DMS153 treated with DMSO at 0.1 percent for 48 hours (cell line): ENCODE measurements at regions not wholly inside any gene's neighbourhood (a gene's known extent, or its start where the extent isn't known, plus 50 kb on each side); places are given as distances from the start of the nearest gene placed in this dataset.

Source experiments
- DNase-seq: peaks from one replicate; lab custom pipeline; 2025; ENCODE audit not compliant: unreplicated experiment; lab: John Stamatoyannopoulos, UW

DNA sequence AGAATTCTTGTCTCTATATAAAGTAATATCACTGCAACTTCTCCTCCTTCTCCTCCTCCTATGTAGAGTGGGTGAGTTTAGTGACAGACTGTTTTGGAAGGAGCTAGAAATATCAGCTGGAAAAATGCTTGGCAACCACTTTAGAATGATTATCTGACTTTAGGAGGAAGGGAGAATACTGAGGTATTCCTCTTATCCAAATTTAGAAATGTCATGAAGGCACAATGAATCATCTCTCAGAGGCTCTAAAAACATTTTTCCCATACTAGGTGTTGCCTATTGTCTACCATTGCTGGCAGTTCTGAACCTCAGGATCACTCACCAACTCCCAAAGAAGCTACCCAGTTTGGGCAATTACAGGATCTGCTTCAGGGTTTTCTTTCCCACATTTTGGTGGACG, 306.6 kb upstream of the ATP2B1 start:
- DNase-seq: no peak

DNA sequence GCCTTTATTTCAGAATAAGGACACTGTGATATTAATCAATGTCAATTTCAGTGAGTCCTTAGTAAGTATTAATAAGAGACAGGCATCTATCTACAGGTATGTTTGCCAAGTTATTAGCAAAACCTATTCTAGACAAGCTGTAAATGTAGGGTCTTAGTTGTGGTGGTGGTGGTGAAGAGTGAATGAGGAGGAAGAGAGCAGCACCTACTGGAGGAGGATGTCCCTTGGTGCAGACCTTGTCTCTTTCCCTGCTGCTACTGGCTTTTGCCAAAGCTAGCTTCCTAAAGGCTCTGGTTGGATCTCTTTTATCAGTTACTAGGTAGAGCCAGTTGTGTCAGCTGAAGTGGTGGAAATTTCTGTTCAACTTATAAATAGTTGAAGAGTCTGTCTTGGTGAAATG, 304.8 kb upstream of the ATP2B1 start:
- no peak for DNase-seq

DNA sequence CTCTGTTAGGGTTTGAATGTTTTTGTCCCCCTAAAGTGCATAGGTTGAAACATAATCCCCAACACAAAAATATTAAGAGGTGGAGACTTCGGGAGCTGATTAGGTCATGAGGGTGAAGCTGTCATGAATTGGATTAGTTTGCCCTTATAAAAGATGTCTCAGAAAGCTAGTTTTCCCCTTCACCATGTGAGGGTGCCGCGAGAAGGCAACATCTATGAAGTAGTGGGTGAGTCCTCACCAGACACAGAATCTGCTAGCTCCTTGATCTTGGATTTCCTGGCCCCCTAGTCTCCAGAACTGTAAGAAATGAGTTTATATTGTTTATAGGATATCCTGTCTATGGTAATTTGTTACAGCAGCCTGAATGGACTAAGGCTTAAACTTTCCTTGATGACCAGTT, 301.5 kb upstream of the ATP2B1 start:
- no peak for DNase-seq

DNA sequence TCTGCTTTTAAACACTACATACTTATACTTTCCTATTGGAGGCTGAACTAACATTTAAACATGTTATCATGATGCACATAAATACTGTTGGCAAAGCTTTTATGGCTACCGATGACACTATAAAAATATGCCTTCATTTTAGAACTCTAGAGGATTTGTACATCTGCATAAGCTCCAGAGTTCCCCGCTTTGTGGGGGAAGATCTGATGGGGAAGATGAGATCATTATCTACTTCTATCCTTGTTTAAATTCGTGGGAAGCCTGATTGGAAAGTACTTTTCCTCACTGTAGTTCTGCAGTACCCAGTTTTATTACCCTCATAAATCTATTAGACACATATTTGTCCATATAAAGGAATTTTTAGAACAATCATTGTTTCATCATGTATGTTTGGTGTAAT, 299.6 kb upstream of the ATP2B1 start:
- no peak for DNase-seq

DNA sequence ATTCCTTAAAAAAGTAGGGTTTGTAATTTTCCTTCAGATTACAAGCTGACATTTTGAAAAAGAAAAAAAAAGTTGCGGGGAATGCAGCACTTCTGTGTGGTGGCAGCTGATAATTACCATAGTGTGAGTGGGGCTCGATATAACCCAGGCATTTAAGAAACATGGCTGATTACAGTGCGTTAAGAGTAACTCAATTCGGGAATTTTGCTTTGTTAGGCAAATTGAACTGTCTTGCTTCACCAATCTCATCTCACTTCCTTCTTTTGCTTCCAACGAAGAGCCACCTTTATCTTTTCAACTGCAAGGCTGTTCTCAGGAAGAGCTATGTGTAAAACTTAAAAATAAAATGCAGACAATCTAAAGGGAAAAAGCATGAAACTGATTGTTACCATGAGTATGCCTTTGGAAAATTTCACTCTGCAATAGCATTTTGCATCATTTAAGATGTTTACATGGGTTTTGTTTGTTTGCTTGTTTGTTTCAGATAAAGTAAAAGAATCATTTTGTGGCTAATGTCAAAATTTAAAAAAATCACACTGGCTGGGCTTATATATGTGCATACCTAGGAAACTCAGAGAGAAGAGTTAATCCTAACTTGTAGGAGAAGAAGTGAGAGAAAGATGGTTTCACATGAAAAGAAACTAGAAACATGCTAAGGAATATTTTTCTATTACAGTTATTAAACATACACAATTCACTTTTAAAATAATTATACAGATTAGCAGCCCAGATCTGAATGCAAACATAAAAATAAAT, 295.9 kb upstream of the ATP2B1 start:
- no peak for DNase-seq

DNA sequence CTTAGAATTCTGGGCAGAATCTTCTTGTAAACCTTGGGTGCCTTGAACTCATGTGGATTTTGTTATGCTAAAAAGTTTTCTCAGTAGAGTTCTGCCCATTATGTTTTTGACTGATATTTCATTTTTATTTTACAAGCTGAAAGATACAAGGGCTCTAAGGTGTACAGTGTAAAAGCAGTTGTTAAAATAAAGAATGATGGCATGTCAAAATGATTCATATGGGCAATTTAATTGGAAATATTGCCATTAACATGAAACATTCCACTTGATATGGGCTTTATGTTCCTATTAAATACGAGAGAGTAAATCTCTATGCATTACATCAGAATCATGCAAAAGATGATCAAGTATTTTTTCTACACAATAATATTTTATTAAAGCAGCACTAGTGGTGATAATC, 295.1 kb upstream of the ATP2B1 start:
- DNase-seq: no peak

DNA sequence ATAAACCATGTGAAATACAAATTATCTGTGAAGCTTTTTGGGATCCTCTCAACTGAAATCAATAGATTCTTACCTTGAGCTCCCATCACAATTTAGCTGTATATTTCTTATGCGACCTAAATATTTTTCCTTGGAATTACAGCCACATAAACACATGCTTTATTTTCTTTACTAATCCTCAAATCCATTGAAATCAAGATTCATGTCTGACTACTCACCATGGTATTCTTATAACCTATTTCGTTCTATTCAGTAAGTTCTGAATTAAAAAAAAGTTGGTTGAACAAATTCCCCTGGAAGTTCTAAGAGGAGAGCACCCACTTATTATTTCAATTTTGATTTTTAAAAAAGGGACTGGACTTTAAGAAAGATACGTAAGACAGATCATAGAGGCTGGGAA, 292.1 kb upstream of the ATP2B1 start:
- no peak for DNase-seq

DNA sequence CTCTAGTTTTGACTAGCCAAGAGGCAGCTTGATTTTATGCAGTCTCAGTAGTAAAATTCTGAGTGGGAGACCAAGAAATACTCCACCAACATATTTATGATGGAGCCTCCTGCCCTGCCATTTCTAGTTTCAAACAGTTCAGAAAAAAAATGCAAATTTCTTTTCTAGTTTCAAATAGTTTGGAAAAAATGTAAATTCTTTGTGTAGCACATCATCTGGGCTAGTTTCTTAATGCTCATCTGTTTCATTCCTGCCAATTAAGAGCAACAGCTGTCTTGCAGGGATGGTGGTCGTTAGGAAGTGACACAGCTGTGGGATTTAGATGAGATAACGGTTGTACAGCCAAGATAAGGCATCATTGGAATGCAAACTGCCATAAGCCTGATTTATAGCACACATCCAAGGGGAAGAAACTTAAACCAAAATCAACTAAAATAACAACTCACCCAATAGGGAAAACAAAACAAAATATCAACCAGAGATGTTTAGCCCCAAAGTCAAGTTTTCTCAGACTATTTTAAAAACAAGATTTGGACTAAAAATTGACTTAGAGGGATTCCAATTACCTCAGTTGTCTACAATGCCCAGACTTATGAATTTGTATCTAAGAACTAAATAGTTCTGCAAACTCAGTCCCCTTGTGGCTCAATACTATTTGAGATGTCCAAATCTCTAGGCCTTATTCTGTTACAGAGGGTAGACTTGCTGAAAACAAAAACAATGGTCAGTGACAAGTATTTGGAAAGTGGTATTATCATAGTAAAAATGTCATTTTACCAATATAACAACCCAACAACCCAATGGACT, 291.3 kb upstream of the ATP2B1 start:
- DNase-seq: no peak

DNA sequence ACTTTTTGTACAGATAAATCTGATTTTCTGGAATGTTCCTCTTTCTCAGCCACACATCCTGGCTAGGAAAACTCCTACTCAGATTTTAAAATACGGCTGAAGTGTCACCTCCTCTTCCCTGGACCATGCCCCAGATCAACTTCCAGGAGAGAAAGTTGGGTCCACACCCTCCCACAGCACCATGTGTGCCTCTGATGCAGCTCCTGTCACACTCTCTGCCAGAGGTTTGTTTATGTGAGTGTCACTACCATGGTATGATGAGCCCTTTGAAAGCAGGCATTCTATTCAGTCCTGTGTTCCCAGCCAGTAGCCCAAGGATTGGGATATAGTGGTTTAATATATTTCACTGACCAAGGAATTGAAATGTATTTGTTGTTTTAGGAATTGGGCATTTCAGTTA, 287.2 kb upstream of the ATP2B1 start:
- no peak for DNase-seq

DNA sequence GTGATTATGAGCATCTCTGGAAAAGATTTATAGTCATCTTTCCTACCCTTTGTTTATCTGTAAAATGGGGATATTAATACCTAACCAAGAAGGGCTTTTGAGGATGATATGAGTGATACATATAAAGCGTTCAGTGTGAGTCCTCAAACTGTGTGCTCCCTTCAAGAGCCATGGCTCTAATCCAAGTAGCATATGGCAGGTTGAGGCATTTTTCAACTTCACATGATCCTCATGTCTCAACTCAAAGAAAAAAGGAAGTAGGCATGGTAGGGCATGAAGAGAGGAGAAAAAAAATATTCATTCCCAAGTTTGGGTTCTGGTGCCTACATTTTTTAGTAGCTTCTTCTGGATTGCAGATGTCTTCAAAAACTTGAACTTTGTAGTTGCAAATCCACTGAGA, 286.3 kb upstream of the ATP2B1 start:
- no peak for DNase-seq

DNA sequence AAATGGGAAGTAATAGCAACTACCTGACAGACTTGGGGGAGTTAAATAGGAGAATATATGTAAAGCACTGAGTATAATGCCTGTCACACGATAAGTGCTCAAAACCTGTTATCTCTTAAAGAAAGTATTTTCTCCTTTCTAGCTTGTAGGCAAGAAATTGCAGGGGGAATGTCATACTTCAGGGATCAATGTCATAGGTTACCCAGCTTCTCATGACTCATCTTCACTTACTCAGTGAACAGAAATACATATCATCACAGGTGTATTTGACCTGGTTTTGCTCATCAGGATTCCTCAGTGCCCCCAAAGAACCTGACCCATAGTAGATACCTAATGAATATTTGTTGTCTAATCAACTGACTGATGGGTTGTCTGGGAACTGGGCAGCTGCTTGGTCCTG, 285.0 kb upstream of the ATP2B1 start:
- no peak for DNase-seq

DNA sequence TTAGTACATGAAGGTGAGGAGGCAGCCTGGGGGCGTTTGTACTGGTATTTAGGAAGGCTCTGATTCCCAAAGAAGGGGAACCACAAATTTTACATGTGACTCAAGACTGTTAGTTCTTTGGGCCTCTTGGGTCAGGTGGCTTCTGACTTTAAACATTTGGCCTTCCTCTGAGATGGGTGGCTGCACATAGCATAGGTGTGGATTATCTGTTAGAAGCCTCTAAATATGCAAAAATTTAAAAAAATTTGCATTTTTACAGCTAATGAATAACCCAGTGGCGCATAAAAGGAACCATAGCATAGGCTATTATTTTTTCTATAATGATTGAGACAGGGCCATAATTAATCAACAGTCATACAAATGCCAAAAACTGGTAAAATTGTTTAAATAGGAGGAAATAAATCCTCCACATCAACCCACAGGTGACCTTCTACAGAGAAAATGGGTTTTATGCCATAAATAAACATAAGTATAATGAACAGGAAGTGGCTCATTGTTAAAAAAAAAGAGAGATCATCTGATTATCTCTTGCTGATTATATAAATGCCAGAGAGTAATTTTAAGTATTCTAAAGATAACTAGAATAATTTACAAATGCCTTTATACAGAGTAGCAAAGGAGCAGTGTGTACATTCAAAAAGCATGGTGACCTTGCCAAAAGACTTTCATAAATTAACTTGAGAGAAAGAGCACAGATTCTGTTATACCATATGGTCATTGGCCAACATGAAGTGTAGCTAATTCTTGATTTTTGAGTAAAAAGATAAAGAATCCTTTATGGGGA, 284.2 kb upstream of the ATP2B1 start:
- no peak for DNase-seq

DNA sequence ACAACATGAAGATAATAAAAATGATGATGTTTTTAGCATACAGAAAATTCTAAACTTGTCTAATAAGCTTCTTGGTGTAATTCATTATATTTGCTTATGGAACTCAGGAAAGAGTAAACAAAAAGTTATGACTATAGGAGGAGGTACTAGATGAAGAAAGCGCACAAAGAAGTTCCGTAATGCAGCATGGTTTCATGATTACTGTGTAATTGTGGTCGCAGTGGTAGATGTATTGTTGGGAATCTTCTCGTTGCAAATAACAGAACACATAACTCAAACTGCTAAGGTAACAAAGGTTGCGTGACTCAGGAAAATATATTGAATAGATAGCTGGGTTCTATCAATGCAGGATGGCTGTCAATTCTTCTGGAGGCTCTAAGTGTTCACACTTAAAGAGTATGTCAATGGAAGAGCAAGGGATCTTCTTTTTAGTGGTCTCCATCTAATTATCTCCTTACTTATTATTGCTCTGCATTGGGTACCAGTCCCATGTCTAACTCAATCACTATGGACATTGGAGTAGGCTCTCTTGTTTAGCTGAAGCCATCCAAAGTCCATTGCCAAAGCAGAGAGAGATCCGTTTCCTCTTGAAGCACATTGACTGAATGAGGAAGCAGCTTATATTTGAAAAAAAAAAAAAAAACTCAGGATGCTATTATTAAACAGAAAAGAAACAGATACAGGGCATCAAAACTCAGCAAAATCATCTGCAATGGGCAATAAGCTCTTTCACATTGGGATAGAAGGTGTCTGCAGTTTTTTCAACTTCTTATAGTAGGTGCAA, 283.4 kb upstream of the ATP2B1 start:
- DNase-seq: no peak

DNA sequence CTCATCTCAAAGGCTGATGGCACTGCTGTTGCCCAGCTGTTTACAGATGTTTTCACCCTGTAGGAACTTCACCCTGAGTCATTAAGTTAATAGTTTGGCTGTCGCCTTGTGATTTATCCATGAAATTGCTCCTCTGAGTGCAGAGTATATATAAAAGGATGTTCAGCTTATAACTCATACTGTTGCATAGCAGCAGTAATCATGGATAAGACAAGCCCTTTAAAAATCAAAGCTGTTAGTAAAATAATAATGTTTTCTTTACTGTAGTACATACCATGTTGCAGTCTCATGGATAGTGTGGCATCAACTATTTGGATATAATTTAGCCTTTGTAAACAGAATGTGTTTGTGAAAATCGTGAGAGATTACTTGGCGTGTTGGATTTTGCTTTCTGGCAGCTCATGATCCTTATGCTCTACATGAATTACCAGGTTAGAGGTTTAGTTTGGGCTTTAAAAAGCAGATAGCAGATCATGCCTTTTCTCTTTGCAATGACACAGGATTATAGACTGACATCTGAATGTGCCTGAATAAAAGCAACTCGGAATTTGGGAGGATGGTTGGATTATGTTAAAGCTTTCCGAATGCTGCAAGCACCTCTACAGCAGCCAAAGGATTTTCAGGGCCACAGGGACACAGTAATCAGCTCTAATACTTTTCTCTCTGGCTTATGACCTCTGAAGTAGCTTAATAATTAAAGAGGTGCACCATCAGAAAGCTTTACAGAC, 279.7 kb upstream of the ATP2B1 start:
- no peak for DNase-seq

DNA sequence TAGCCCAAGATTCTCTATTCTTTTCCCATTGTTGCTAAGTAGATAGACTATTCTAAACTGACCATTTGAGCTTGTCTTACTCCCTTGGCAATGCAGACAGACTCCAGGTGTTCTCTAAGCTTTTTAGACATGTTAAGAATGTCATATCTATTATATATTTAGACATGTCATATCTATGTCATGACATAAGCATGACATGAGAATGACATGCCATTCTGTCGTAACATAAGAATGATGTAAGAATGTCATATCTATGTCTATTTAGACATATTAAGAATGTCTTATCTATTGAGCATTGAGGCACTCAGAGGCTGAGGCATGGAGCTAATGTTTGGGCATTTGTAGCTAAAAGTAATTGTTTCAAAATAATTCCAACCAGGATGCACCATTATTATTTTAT, 277.3 kb upstream of the ATP2B1 start:
- DNase-seq: no peak

DNA sequence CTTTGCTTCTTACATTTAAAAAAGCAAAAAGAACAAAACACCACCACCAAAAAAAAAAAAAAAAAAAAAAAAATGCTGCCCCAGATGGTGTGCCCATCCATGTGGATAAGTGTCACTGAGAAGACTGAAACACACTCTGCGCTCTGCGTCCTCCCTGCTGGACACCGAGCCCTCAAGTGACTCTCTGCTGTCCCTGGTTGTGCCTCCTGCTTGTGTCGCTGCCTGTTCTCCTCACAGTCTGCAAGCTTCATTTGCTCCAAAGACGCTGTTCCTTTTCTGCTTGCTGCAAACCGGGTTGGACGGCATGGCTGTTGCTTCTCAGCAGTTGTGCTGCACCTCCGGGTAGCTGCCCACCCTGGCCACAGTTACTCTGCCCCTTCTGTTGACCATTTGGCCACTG, 276.2 kb upstream of the ATP2B1 start:
- no peak for DNase-seq

DNA sequence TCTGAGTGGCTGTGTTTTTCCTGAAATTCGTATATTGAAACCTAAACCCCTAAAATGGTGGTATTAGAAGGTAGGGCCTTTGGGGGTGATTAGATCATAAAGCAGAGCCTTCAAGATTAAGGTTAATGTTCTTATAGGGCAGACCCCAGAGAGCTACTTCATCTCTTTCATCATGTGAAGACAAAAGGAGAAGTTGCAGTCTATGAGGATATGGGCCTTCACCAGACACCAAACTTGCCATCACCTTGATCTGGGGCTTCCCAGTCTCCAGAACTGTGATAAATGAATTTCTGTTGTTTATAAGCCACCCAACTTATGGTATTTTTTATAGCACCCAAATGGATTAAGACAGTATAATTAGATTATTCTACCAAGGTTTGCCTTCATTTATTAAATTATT, 275.0 kb upstream of the ATP2B1 start:
- DNase-seq: no peak

DNA sequence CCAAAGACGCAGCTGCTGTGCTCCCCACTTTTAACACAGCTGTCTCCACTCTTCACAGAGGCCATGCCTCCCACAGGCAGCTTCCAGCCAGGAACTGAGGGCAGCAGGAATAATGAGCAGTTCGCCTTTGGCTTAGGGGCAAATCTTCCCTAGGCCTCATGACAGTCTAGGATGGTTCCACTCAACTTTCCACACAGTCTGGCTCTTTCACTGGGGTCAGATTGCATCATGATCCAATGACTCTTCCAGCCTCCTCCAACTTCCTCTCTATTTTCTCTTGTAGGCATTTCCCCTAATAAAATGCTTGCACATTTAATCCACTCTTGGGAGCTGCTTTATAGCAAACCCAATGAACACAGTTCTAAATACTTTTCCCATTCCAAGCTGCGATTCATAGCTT, 271.6 kb upstream of the ATP2B1 start:
- no peak for DNase-seq

DNA sequence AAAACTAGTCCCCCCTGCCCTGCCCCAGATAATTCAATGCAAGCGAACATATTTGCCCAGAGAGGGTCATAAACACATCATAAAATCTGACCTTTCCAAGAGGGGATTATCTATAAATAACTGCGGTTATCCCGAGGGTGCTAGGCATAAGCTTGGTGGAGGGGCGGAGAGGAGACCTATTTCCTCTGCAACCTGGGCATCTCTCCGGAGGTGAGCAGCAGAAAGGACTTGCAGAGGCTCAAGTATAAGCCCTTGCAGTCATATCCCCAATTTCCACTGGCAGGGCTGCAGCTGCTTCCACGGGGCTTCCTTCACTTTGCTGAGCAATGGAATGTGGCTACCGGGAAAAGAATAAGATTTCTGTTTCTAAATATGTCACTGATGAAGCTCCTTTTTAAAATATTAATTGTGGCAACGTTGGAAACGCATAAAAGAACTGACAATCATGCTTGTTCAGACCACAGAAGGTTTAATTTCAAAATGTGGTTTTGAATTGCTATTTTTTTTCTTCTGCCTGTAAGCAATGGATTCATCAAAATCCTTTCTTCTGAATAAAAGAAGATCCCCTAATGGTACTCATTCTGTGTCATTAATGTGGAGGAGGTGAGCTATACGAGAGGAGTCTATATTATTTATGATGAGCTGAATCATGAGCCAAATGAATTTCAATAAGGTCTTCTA, 268.9 kb upstream of the ATP2B1 start:
- no peak for DNase-seq

DNA sequence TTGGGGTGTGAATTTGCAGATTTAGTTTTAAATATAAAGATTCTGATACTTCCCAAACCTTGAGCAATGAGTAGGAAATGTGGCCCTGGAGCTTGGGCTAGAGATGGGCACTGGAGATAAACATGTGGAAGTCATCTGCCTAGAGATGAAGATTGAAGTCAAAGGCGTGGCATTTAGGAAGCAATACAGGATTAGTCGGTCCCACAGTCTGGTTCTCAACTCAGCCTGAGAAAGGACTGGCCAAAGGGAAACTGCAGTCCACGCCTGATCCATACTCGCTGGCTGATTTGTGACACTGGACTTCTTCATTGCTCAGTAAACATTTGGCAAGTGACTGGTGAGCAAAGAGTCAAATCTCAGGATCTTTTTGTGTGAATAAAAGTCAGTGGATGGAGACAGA, 268.2 kb upstream of the ATP2B1 start:
- DNase-seq: no peak
